Breast epithelium (tissue), 3 donors: ENCODE measurements at regions not wholly inside any gene's neighbourhood (a gene's known extent, or its start where the extent isn't known, plus 50 kb on each side); places are given as distances from the start of the nearest gene placed in this dataset.

Source experiments
- CTCF ChIP-seq, 3 donors: fragments of 450-650 bp; IDR thresholded peaks; one replicate each; pipeline ENCODE4 v1.5.1; 2016 to 2017; ENCODE audit warnings: antibody characterized with exemption in 3 of 3, mild to moderate bottlenecking in 3 of 3, moderate library complexity in 3 of 3
- POLR2A ChIP-seq: fragments of 450-650 bp; IDR thresholded peaks from one replicate; pipeline ENCODE4 v1.6.1; 2016; ENCODE audit warnings: antibody characterized with exemption, mild to moderate bottlenecking, moderate library complexity

GRCh38 chr4:112793033-112793432, 156.1 kb downstream of the LARP7 start:
- TF ChIP-seq POLR2A (no peak), CTCF (IDR thresholded peaks at IDR 0.05) (no peak)
